ENCODE measurements at regions not wholly inside any gene's neighbourhood (a gene's known extent, or its start where the extent isn't known, plus 50 kb on each side); places are given as distances from the start of the nearest gene placed in this dataset.

DNA sequence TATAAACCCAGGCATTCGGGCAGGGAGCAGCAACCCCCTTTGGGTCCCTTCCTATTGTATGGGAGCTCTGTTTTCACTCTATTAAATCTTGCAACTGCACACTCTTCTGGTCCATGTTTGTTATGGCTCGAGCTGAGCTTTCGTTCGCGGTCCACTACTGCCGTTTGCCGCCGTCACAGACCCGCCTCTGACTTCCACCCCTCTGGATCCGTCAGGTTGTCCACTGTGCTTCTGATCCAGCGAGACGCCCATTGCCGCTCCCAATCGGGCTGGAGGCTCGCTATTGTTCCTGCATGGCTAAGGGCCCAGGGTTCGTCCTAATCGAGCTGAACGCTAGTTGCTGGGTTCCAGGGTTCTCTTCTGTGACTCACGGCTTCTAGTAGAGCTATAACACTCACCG, 111.3 kb downstream of the TMEM170B start:
- TF ChIP-seq, protein P1, sequence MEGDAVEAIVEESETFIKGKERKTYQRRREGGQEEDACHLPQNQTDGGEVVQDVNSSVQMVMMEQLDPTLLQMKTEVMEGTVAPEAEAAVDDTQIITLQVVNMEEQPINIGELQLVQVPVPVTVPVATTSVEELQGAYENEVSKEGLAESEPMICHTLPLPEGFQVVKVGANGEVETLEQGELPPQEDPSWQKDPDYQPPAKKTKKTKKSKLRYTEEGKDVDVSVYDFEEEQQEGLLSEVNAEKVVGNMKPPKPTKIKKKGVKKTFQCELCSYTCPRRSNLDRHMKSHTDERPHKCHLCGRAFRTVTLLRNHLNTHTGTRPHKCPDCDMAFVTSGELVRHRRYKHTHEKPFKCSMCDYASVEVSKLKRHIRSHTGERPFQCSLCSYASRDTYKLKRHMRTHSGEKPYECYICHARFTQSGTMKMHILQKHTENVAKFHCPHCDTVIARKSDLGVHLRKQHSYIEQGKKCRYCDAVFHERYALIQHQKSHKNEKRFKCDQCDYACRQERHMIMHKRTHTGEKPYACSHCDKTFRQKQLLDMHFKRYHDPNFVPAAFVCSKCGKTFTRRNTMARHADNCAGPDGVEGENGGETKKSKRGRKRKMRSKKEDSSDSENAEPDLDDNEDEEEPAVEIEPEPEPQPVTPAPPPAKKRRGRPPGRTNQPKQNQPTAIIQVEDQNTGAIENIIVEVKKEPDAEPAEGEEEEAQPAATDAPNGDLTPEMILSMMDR (IDR thresholded peaks at IDR 0.05) = no peak
- TF ChIP-seq POLR2A (IDR thresholded peaks at IDR 0.05) = no peak

Data from adrenal gland (tissue), 5 donors.